GM18907 (cell line): ENCODE measurements at regions not wholly inside any gene's neighbourhood (a gene's known extent, or its start where the extent isn't known, plus 50 kb on each side); places are given as distances from the start of the nearest gene placed in this dataset.
A peak's percentile ranks its signal among the peaks of the same experiment; 100 is the strongest.
"Not testable (repeated sequence)": the region's sequence is repeated elsewhere in the genome, so short reads cannot be mapped to it uniquely, and the experiment has no call there.

Source experiments
- ATAC-seq: cut with Tn5 transposase; IDR thresholded peaks from one replicate; pipeline ENCODE4 v1.9.1; 2021; ENCODE audit warnings: mild to moderate bottlenecking, moderate library complexity; ENCODE audit not compliant: unreplicated experiment

- ATAC-seq = peak; percentile 46
Measured at GRCh38 chr1:199931666-199932377, 95.7 kb upstream of the NR5A2 start.

GRCh38 chr1:199932462-199932861 lies 95.0 kb upstream of the NR5A2 start:
- no peak for ATAC-seq

- no peak for ATAC-seq
Measured at GRCh38 chr1:199936441-199936840, 91.1 kb upstream of the NR5A2 start.

- ATAC-seq = no peak
Measured at GRCh38 chr1:199937161-199937560, 90.3 kb upstream of the NR5A2 start.

GRCh38 chr1:199937661-199938060 lies 89.8 kb upstream of the NR5A2 start:
- no peak for ATAC-seq

GRCh38 chr1:199944986-199945385 lies 82.5 kb upstream of the NR5A2 start:
- no peak for ATAC-seq

GRCh38 chr1:199945591-199945990 lies 81.9 kb upstream of the NR5A2 start:
- no peak for ATAC-seq

- no peak for ATAC-seq
Measured at GRCh38 chr1:199946305-199947155, 81.0 kb upstream of the NR5A2 start.

GRCh38 chr1:199948587-199949280 lies 78.8 kb upstream of the NR5A2 start:
- peak; percentile 56 for ATAC-seq

GRCh38 chr1:199951005-199951404 lies 76.5 kb upstream of the NR5A2 start:
- not testable (repeated sequence) for ATAC-seq

- ATAC-seq = no peak
Measured at GRCh38 chr1:199953651-199954050, 73.9 kb upstream of the NR5A2 start.

- no peak for ATAC-seq
Measured at GRCh38 chr1:199954699-199955098, 72.8 kb upstream of the NR5A2 start.

- no peak for ATAC-seq
Measured at GRCh38 chr1:199955235-199955634, 72.3 kb upstream of the NR5A2 start.

- ATAC-seq = no peak
Measured at GRCh38 chr1:199956005-199956404, 71.5 kb upstream of the NR5A2 start.

GRCh38 chr1:199959033-199959774 lies 68.3 kb upstream of the NR5A2 start:
- no peak for ATAC-seq

- no peak for ATAC-seq
Measured at GRCh38 chr1:199959775-199960110, 67.8 kb upstream of the NR5A2 start.

- ATAC-seq = no peak
Measured at GRCh38 chr1:199970125-199970524, 57.4 kb upstream of the NR5A2 start.

- ATAC-seq = no peak
Measured at GRCh38 chr1:199976496-199977144, 50.9 kb upstream of the NR5A2 start.
